Naive thymus-derived CD4-positive, alpha-beta T cell (primary cell): ENCODE measurements at regions not wholly inside any gene's neighbourhood (a gene's known extent, or its start where the extent isn't known, plus 50 kb on each side); places are given as distances from the start of the nearest gene placed in this dataset.

Experiments
- ATAC-seq: fragments of 150-1000 bp; cut with Tn5 transposase; 2 replicates; pipeline ENCODE4 v1.10.0; 2021; ENCODE audit warnings: mild to moderate bottlenecking, moderate library complexity
- CTCF ChIA-PET: fragments of 350-600 bp; sonication (Branson Sonifier 250); formaldehyde crosslinking; loops from one replicate; lab custom pipeline; 2021; ENCODE audit warnings: antibody characterized with exemption; lab: Charles Lee
- POLR2A ChIA-PET: fragments of 350-600 bp; sonication (Branson Sonifier 250); formaldehyde crosslinking; loops from one replicate; lab custom pipeline; 2021; ENCODE audit warnings: antibody characterized with exemption, inconsistent platforms; lab: Charles Lee
- DNase-seq, 9 donors: peaks; one replicate each; pipeline versions ENCODE4 v3.0.0 to v3.0.0-alpha.2; 2020 to 2022; ENCODE audit warnings: mixed read lengths in 1 of 9
- H3K27ac ChIP-seq: one replicate; pipeline ENCODE4 v1.7.0; 2013; ENCODE audit warnings: mild to moderate bottlenecking, low read depth, low read length, moderate library complexity
- H3K27me3 ChIP-seq, 2 donors: one replicate each; pipeline ENCODE4 v1.7.0; 2013; ENCODE audit warnings: low read length in 2 of 2, mild to moderate bottlenecking in 2 of 2, moderate library complexity in 2 of 2; ENCODE audit not compliant: control insufficient read depth in 2 of 2, insufficient read depth in 2 of 2
- H3K36me3 ChIP-seq, 3 experiments: 1 replicate in 2 of 3; 2 replicates in 1 of 3; pipeline ENCODE4 v1.7.0; 2013; ENCODE audit warnings: low read length in 3 of 3, mild to moderate bottlenecking in 3 of 3, moderate library complexity in 1 of 3; ENCODE audit not compliant: insufficient read depth in 3 of 3, control insufficient read depth in 2 of 3
- H3K4me1 ChIP-seq, 2 donors: one replicate each; pipeline ENCODE4 v1.7.0; 2013; ENCODE audit warnings: low read length in 2 of 2, mild to moderate bottlenecking in 2 of 2, moderate library complexity in 1 of 2; ENCODE audit not compliant: control insufficient read depth in 2 of 2, insufficient read depth in 2 of 2
- H3K4me3 ChIP-seq: 2 replicates; pipeline ENCODE4 v1.7.0; 2013; ENCODE audit warnings: mild to moderate bottlenecking, low read length
- H3K9me3 ChIP-seq, 3 experiments: 1 replicate in 2 of 3; 2 replicates in 1 of 3; pipeline ENCODE4 v1.7.0; 2013; ENCODE audit warnings: low read length in 3 of 3; ENCODE audit not compliant: control insufficient read depth in 2 of 3
- H3K27ac Mint-ChIP-seq, 9 donors: one replicate each; pipeline ENCODE4 v1.8.0; 2020 to 2022; ENCODE audit warnings: mixed read lengths in 9 of 9, mild to moderate bottlenecking in 8 of 9, moderate library complexity in 5 of 9, inconsistent platforms in 2 of 9
- H3K27me3 Mint-ChIP-seq, 5 donors: one replicate each; pipeline ENCODE4 v1.8.0; 2021 to 2022; ENCODE audit warnings: mixed read lengths in 5 of 5, mild to moderate bottlenecking in 1 of 5
- H3K36me3 Mint-ChIP-seq, 5 donors: one replicate each; pipeline ENCODE4 v1.8.0; 2020 to 2022; ENCODE audit warnings: mixed read lengths in 5 of 5, mild to moderate bottlenecking in 3 of 5, inconsistent platforms in 1 of 5
- H3K4me1 Mint-ChIP-seq, 7 donors: one replicate each; pipeline ENCODE4 v1.8.0; 2020 to 2022; ENCODE audit warnings: mixed read lengths in 7 of 7, mild to moderate bottlenecking in 3 of 7, inconsistent platforms in 1 of 7
- H3K4me3 Mint-ChIP-seq, 10 donors: one replicate each; pipeline ENCODE4 v1.8.0; 2020 to 2022; ENCODE audit warnings: mild to moderate bottlenecking in 10 of 10, mixed read lengths in 10 of 10, moderate library complexity in 6 of 10, inconsistent platforms in 2 of 10
- H3K9me3 Mint-ChIP-seq, 11 donors: one replicate each; pipeline ENCODE4 v1.8.0; 2020 to 2022; ENCODE audit warnings: mixed read lengths in 11 of 11, mild to moderate bottlenecking in 4 of 11, inconsistent platforms in 1 of 11, moderate library complexity in 1 of 11
- intact Hi-C, 2 donors: fragments of 100-400 bp; cut with micrococcal nuclease; formaldehyde crosslinking; loops; one replicate each; pipeline ENCODE4 v1.15.1; 2023

- H3K27ac ChIP-seq, result no peak overlapping the region
- CTCF ChIA-PET, result no interaction called here
- POLR2A ChIA-PET, result no interaction called here
- no peaks in the 10 kb centered on the region for H3K36me3 ChIP-seq
- Mint-ChIP-seq H3K27me3 (no peaks in the 10 kb centered on the region), H3K9me3 (peaks cover 1 to 24% (median 9%) of the 10 kb centered on the region in 11 donors), H3K4me1 (no peaks in the 10 kb centered on the region), H3K4me3 (no peak overlapping the region), H3K27ac (no peak overlapping the region), H3K36me3 (no peaks in the 10 kb centered on the region)
- DNase-seq, result no peak
- no peak for ATAC-seq
- H3K27me3 ChIP-seq, result no peaks in the 10 kb centered on the region
- H3K9me3 ChIP-seq, result no peaks in the 10 kb centered on the region
- intact Hi-C loops, result no loop called here
- H3K4me3 ChIP-seq, result no peak overlapping the region
- no peaks in the 10 kb centered on the region for H3K4me1 ChIP-seq
Measured at GRCh38 chr13:54890976-54891375, 1862.4 kb downstream of the OLFM4 start.

DNA sequence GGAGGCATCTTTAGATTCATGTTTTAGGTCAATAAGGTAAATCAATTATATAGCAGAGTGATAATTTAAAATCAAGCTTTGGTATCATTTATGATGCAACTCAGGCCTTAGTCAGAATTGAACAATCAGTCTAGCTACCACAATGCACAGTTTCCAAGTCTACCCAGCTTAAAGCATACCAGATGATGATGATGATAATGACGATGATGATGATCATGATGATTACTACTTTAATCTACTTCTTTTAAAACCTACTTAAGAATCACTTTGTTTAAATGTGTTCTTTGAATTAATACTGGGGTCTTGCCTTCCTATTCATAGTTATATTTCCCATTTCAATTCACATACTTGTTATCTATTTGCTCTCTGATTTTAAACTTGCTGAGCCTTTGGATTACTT is 1872.7 kb downstream of the OLFM4 start:
- Mint-ChIP-seq H3K9me3 (peaks cover 0 to 21% (median 10%) of the 10 kb centered on the region in 11 donors), H3K27me3 (no peaks in the 10 kb centered on the region), H3K27ac (no peak overlapping the region), H3K36me3 (no peaks in the 10 kb centered on the region), H3K4me1 (no peaks in the 10 kb centered on the region), H3K4me3 (no peak overlapping the region)
- Histone ChIP-seq H3K27ac (no peak overlapping the region), H3K27me3 (no peaks in the 10 kb centered on the region), H3K36me3 (no peaks in the 10 kb centered on the region), H3K4me3 (no peak overlapping the region), H3K9me3 (no peaks in the 10 kb centered on the region), H3K4me1 (no peaks in the 10 kb centered on the region)
- intact Hi-C loops, result no loop called here
- CTCF ChIA-PET, result no interaction called here
- POLR2A ChIA-PET, result no interaction called here
- ATAC-seq (no peak), DNase-seq (no peak)

- no peaks in the 10 kb centered on the region for H3K27me3 Mint-ChIP-seq
- H3K9me3 Mint-ChIP-seq, result peaks cover 5 to 50% (median 20%) of the 10 kb centered on the region in 11 donors
- CTCF ChIA-PET, result no interaction called here
- POLR2A ChIA-PET, result no interaction called here
- intact Hi-C loops, result no loop called here
- peaks cover 0 to 5% (median 0%) of the 10 kb centered on the region in 3 experiments for H3K9me3 ChIP-seq
- H3K36me3 ChIP-seq, result no peaks in the 10 kb centered on the region
- H3K4me3 Mint-ChIP-seq, result no peak overlapping the region
- H3K27ac ChIP-seq, result no peak overlapping the region
- no peak for ATAC-seq
- H3K4me1 ChIP-seq, result no peaks in the 10 kb centered on the region
- no peaks in the 10 kb centered on the region for H3K4me1 Mint-ChIP-seq
- no peak for DNase-seq
- H3K4me3 ChIP-seq, result no peak overlapping the region
- no peak overlapping the region for H3K27ac Mint-ChIP-seq
- H3K27me3 ChIP-seq, result no peaks in the 10 kb centered on the region
- H3K36me3 Mint-ChIP-seq, result no peaks in the 10 kb centered on the region
Measured at GRCh38 chr13:54912367-54912766, 1883.8 kb downstream of the OLFM4 start.

GRCh38 chr13:54913668-54914067 is 1885.1 kb downstream of the OLFM4 start:
- Mint-ChIP-seq H3K36me3 (no peaks in the 10 kb centered on the region), H3K4me3 (no peak overlapping the region), H3K27me3 (no peaks in the 10 kb centered on the region), H3K27ac (no peak overlapping the region), H3K4me1 (no peaks in the 10 kb centered on the region), H3K9me3 (peaks cover 5 to 53% (median 20%) of the 10 kb centered on the region in 11 donors)
- no peaks in the 10 kb centered on the region for H3K27me3 ChIP-seq
- H3K36me3 ChIP-seq, result no peaks in the 10 kb centered on the region
- H3K4me1 ChIP-seq, result no peaks in the 10 kb centered on the region
- no peak overlapping the region for H3K4me3 ChIP-seq
- ATAC-seq (no peak), DNase-seq (no peak)
- no peak overlapping the region for H3K27ac ChIP-seq
- intact Hi-C loops, result no loop called here
- peaks cover 0 to 5% (median 0%) of the 10 kb centered on the region in 3 experiments for H3K9me3 ChIP-seq
- POLR2A ChIA-PET, result no interaction called here
- CTCF ChIA-PET, result no interaction called here

DNA sequence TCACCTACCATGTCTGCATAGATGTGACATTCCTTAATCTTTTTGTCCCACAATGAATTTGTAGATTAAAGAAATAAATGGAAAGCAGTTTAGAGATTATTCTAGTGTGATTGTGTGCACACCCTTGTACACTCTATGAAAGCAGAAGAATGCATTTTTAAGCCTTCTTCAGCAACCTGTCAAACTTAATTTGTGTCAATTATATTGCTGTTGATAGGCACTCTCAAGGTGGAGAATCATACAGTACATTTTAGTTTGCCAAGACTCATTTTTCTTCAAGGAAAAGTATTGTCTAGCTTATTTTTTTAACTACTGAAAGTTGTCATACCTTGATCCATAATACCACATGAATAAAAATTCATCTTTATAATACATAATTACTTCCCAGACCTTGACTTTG is 1898.9 kb downstream of the OLFM4 start:
- ChIA-PET POLR2A (no interaction called here), CTCF (no interaction called here)

GRCh38 chr13:54928071-54928470 is 1899.5 kb downstream of the OLFM4 start:
- Mint-ChIP-seq H3K36me3 (no peaks in the 10 kb centered on the region), H3K4me1 (no peaks in the 10 kb centered on the region), H3K27me3 (no peaks in the 10 kb centered on the region), H3K9me3 (peaks cover 0 to 26% (median 13%) of the 10 kb centered on the region in 11 donors), H3K27ac (no peak overlapping the region), H3K4me3 (no peak overlapping the region)
- H3K4me1 ChIP-seq, result no peaks in the 10 kb centered on the region
- ATAC-seq, result no peak
- no peak overlapping the region for H3K27ac ChIP-seq
- no peaks in the 10 kb centered on the region for H3K9me3 ChIP-seq
- H3K4me3 ChIP-seq, result no peak overlapping the region
- no peak for DNase-seq
- ChIA-PET POLR2A (no interaction called here), CTCF (no interaction called here)
- no peaks in the 10 kb centered on the region for H3K27me3 ChIP-seq
- intact Hi-C loops, result no loop called here
- no peaks in the 10 kb centered on the region for H3K36me3 ChIP-seq

More for the DNA sequence above, 1898.9 kb downstream of the OLFM4 start:
- H3K27ac ChIP-seq, result no peak overlapping the region
- no peaks in the 10 kb centered on the region for H3K36me3 ChIP-seq
- no peaks in the 10 kb centered on the region for H3K4me1 ChIP-seq
- intact Hi-C loops, result no loop called here
- ATAC-seq, result no peak
- no peak overlapping the region for H3K4me3 ChIP-seq
- H3K27me3 Mint-ChIP-seq, result no peaks in the 10 kb centered on the region
- no peak overlapping the region for H3K4me3 Mint-ChIP-seq
- H3K4me1 Mint-ChIP-seq, result no peaks in the 10 kb centered on the region
- H3K9me3 ChIP-seq, result no peaks in the 10 kb centered on the region
- H3K36me3 Mint-ChIP-seq, result no peaks in the 10 kb centered on the region
- no peak for DNase-seq
- H3K9me3 Mint-ChIP-seq, result peaks cover 0 to 26% (median 13%) of the 10 kb centered on the region in 11 donors
- H3K27me3 ChIP-seq, result no peaks in the 10 kb centered on the region
- no peak overlapping the region for H3K27ac Mint-ChIP-seq

GRCh38 chr13:54934121-54934520 is 1905.5 kb downstream of the OLFM4 start:
- intact Hi-C loops, result no loop called here
- H3K36me3 ChIP-seq, result no peaks in the 10 kb centered on the region
- CTCF ChIA-PET, result no interaction called here
- H3K27me3 ChIP-seq, result no peaks in the 10 kb centered on the region
- POLR2A ChIA-PET, result no interaction called here
- Mint-ChIP-seq H3K4me1 (no peaks in the 10 kb centered on the region), H3K27me3 (no peaks in the 10 kb centered on the region), H3K9me3 (peaks cover 5 to 31% (median 8%) of the 10 kb centered on the region in 11 donors), H3K27ac (no peak overlapping the region), H3K4me3 (no peak overlapping the region), H3K36me3 (no peaks in the 10 kb centered on the region)
- peaks cover 0 to 9% (median 0%) of the 10 kb centered on the region in 3 experiments for H3K9me3 ChIP-seq
- ATAC-seq, result no peak
- H3K4me3 ChIP-seq, result no peak overlapping the region
- no peaks in the 10 kb centered on the region for H3K4me1 ChIP-seq
- no peak for DNase-seq
- no peak overlapping the region for H3K27ac ChIP-seq
